B cell (primary cell): ENCODE measurements at regions not wholly inside any gene's neighbourhood (a gene's known extent, or its start where the extent isn't known, plus 50 kb on each side); places are given as distances from the start of the nearest gene placed in this dataset.

Experiments
- ATAC-seq: fragments of 200-7000 bp; cut with Tn5 transposase; one replicate; pipeline ENCODE4 v1.10.0; 2021; ENCODE audit warnings: low read depth, mild to moderate bottlenecking, moderate number of reproducible peaks, moderate library complexity
- CTCF ChIA-PET: fragments of 350-600 bp; sonication (Branson Sonifier 250); formaldehyde crosslinking; loops from one replicate; lab custom pipeline; 2021; ENCODE audit warnings: antibody characterized with exemption, inconsistent platforms; lab: Charles Lee
- POLR2A ChIA-PET: fragments of 350-600 bp; sonication (Branson Sonifier 250); formaldehyde crosslinking; loops from one replicate; lab custom pipeline; 2021; ENCODE audit warnings: antibody characterized with exemption; lab: Charles Lee
- DNase-seq: peaks from one replicate; pipeline ENCODE4 v3.0.0; 2013
- H2AFZ ChIP-seq: 2 replicates; pipeline ENCODE4 v1.6.1; 2012; ENCODE audit warnings: mild to moderate bottlenecking, low read depth, low read length; ENCODE audit not compliant: insufficient read depth, poor library complexity, severe bottlenecking
- H3K27ac ChIP-seq, 2 donors: 1 replicate in 1 of 2; 2 replicates in 1 of 2; pipeline ENCODE4 v1.5.1; 2012 to 2013; ENCODE audit warnings: low read length in 2 of 2, mild to moderate bottlenecking in 2 of 2, moderate library complexity in 1 of 2
- H3K27me3 ChIP-seq, 4 experiments: fragments of 200-600 bp in 1 of 4; sonication (generic) in 1 of 4; replicated peaks in 1 of 4; 1 replicate in 2 of 4; 2 replicates in 2 of 4; pipeline versions ENCODE4 v1.6.1 to v1.7.0; 2013 to 2016; ENCODE audit warnings: low read length in 3 of 4, mild to moderate bottlenecking in 2 of 4, mixed read lengths in 1 of 4, moderate library complexity in 1 of 4; ENCODE audit not compliant: insufficient read depth in 4 of 4, control insufficient read depth in 3 of 4; ENCODE audit errors: control extremely low read depth in 1 of 4
- H3K36me3 ChIP-seq, 2 experiments: replicated peaks in 1 of 2; 1 replicate in 1 of 2; 2 replicates in 1 of 2; pipeline versions ENCODE4 v1.6.1 to v1.7.1; 2013; ENCODE audit warnings: low read length in 1 of 2; ENCODE audit not compliant: insufficient read depth in 2 of 2, control insufficient read depth in 1 of 2; ENCODE audit errors: control extremely low read depth in 1 of 2, extremely low read depth in 1 of 2
- H3K4me1 ChIP-seq, 2 donors: fragments of 200-600 bp in 1 of 2; sonication (generic) in 1 of 2; 1 replicate in 1 of 2; 2 replicates in 1 of 2; pipeline versions ENCODE4 v1.5.1 to v1.6.1; 2013 to 2017; ENCODE audit warnings: low read length in 2 of 2; ENCODE audit not compliant: control insufficient read depth in 2 of 2, insufficient read depth in 2 of 2
- H3K4me2 ChIP-seq: replicated peaks from 2 replicates; pipeline ENCODE3; 2012; ENCODE audit warnings: mild to moderate bottlenecking, low read depth, low read length; ENCODE audit not compliant: poor library complexity, severe bottlenecking
- H3K4me3 ChIP-seq, 5 experiments: fragments of 200-600 bp in 1 of 5; sonication (generic) in 1 of 5; 1 replicate in 3 of 5; 2 replicates in 2 of 5; pipeline versions ENCODE4 v1.5.1 to v1.7.0; 2011 to 2016; ENCODE audit warnings: low read length in 4 of 5, mild to moderate bottlenecking in 4 of 5, low read depth in 2 of 5, control low read depth in 1 of 5, moderate library complexity in 1 of 5; ENCODE audit not compliant: insufficient read depth in 1 of 5; ENCODE audit errors: control extremely low read depth in 1 of 5, extremely low read depth in 1 of 5
- H3K79me2 ChIP-seq: fragments of 200-600 bp; sonication (generic); one replicate; pipeline ENCODE4 v1.6.0; 2016; ENCODE audit warnings: low read length; ENCODE audit not compliant: control insufficient read depth, insufficient read depth
- H3K9ac ChIP-seq: fragments of 200-600 bp; sonication (generic); 2 replicates; pipeline ENCODE4 v1.6.1; 2017; ENCODE audit warnings: mild to moderate bottlenecking, low read length, moderate library complexity
- H3K9me3 ChIP-seq, 3 donors: one replicate each; pipeline versions ENCODE4 v1.6.1 to v1.7.1; 2013; ENCODE audit warnings: low read length in 2 of 3; ENCODE audit not compliant: control insufficient read depth in 2 of 3, insufficient read depth in 1 of 3; ENCODE audit errors: control extremely low read depth in 1 of 3
- H4K20me1 ChIP-seq: 2 replicates; pipeline ENCODE4 v1.6.0; 2012; ENCODE audit warnings: mild to moderate bottlenecking, low read length; ENCODE audit not compliant: insufficient read depth, control insufficient read depth, poor library complexity, severe bottlenecking
- H3K27ac Mint-ChIP-seq: one replicate; pipeline ENCODE4 v1.8.0; 2021; ENCODE audit warnings: mixed read lengths
- H3K27me3 Mint-ChIP-seq: one replicate; pipeline ENCODE4 v1.8.0; 2021; ENCODE audit warnings: mixed read lengths
- H3K4me1 Mint-ChIP-seq: one replicate; pipeline ENCODE4 v1.8.0; 2021; ENCODE audit warnings: mixed read lengths
- H3K4me3 Mint-ChIP-seq: one replicate; pipeline ENCODE4 v1.8.0; 2021; ENCODE audit warnings: mixed read lengths
- H3K9me3 Mint-ChIP-seq: one replicate; pipeline ENCODE4 v1.8.0; 2022; ENCODE audit warnings: mixed read lengths; ENCODE audit not compliant: insufficient read depth
- EZH2 ChIP-seq: IDR thresholded peaks from 2 replicates; pipeline ENCODE4 v1.6.1; 2012; ENCODE audit warnings: borderline replicate concordance, low read depth, mild to moderate bottlenecking, moderate library complexity, low read length; ENCODE audit not compliant: insufficient read depth, poor library complexity, severe bottlenecking
- WGBS: methylation state at CpG from one replicate; pipeline ENCODE4 v1.1.5; 2013; ENCODE audit warnings: missing lambda C conversion rate; ENCODE audit not compliant: insufficient coverage; 5-methylcytosine and 5-hydroxymethylcytosine counted together
- intact Hi-C: fragments of 100-400 bp; cut with micrococcal nuclease; formaldehyde crosslinking; loops from one replicate; pipeline ENCODE4 v1.10.0; 2022
- TF ChIP-seq, protein P1 (sequence below): fragments of 200-600 bp; IDR thresholded peaks from one replicate; pipeline ENCODE4 v1.8.0; 2022; ENCODE audit warnings: antibody characterized with exemption, mild to moderate bottlenecking

DNA sequence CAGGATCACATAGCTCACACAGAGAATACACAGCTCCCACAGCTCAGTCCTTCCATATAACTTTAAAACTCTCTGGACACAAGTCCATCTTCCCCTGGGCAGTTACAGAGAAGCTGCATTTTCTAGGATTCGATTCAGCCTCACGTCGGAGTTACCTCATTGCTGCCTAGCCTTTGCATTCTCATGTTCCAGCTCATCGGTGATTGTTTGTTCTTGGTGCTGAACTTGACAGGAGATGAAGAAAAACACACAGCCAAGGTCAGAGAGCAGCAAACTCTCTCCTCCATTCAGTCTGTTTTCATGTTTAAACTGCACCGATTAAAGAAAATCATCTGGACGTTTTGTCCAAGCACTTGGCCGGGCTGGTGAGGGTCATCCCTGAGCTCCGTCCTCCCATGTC, 375.5 kb upstream of the CFAP20DC start:
- Mint-ChIP-seq H3K4me1 (peaks cover 21% of the 10 kb centered on the region), H3K4me3 (no peak overlapping the region), H3K27ac (no peak overlapping the region), H3K27me3 (no peaks in the 10 kb centered on the region), H3K9me3 (no peaks in the 10 kb centered on the region)
- H3K36me3 ChIP-seq, result no peaks in the 10 kb centered on the region
- no peaks in the 10 kb centered on the region for H3K79me2 ChIP-seq
- H3K4me3 ChIP-seq, result no peak overlapping the region
- no peak overlapping the region for H3K27ac ChIP-seq
- H3K4me2 ChIP-seq, result no peak overlapping the region
- ATAC-seq (no peak), DNase-seq (no peak)
- TF ChIP-seq, protein P1, sequence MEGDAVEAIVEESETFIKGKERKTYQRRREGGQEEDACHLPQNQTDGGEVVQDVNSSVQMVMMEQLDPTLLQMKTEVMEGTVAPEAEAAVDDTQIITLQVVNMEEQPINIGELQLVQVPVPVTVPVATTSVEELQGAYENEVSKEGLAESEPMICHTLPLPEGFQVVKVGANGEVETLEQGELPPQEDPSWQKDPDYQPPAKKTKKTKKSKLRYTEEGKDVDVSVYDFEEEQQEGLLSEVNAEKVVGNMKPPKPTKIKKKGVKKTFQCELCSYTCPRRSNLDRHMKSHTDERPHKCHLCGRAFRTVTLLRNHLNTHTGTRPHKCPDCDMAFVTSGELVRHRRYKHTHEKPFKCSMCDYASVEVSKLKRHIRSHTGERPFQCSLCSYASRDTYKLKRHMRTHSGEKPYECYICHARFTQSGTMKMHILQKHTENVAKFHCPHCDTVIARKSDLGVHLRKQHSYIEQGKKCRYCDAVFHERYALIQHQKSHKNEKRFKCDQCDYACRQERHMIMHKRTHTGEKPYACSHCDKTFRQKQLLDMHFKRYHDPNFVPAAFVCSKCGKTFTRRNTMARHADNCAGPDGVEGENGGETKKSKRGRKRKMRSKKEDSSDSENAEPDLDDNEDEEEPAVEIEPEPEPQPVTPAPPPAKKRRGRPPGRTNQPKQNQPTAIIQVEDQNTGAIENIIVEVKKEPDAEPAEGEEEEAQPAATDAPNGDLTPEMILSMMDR, result no peak
- TF ChIP-seq EZH2, result no peak
- peaks cover 5 to 20% of the 10 kb centered on the region in 2 donors for H3K4me1 ChIP-seq
- no peak overlapping the region for H3K9ac ChIP-seq
- ChIA-PET CTCF (no interaction called here), POLR2A (no interaction called here)
- H4K20me1 ChIP-seq, result no peaks in the 10 kb centered on the region
- 96% methylated on average over 3 of the region's 8 CpGs for WGBS
- no peaks in the 10 kb centered on the region for H3K27me3 ChIP-seq
- peaks cover 0 to 1% (median 0%) of the 10 kb centered on the region in 3 donors for H3K9me3 ChIP-seq
- H2AFZ ChIP-seq, result no peak overlapping the region
- intact Hi-C loops, result no loop called here

DNA sequence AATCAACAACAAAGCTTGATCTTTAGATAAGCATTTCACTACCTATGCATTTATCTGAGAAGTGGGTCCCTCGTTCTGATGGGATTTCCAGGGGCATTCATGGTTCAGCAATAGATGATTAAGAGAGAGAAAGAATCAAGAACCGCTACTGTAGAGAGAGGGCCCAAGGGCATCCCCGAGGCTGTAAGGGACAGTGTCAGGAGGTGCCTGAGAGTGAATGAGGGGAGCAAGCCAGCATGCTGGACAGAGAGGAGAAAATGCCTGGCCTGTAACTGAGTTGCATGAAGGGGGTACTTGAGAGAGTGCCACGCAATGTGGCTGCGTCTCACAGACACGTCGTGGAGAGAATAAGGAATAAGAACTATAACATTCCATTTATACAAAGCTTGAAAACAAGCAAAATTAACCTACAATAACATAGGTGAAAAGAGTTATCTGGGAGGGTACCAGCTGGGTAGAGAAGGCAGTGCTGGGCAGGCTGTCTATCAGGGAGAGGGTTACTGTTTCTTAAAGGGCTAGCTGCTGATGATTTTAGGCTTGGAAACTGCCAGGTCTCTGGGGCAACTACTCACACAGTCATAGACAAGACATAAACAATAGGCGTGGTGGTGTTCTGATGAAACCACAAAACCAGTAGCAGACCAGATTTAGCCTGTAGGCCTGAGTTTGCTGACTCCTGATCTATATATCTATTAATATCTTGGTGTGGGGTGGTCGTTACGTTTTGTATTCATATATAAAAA, 374.6 kb upstream of the CFAP20DC start:
- ATAC-seq (peak; percentile 36), DNase-seq (no peak)
- no peaks in the 10 kb centered on the region for H4K20me1 ChIP-seq
- no peaks in the 10 kb centered on the region for H3K27me3 ChIP-seq
- no peak overlapping the region for H3K4me3 ChIP-seq
- H3K9me3 ChIP-seq, result peaks cover 0 to 1% (median 0%) of the 10 kb centered on the region in 3 donors
- Mint-ChIP-seq H3K4me1 (peaks cover 21% of the 10 kb centered on the region), H3K4me3 (peak overlapping the region; percentile 1), H3K27me3 (no peaks in the 10 kb centered on the region), H3K27ac (peak overlapping the region; percentile 33), H3K9me3 (no peaks in the 10 kb centered on the region)
- no peaks in the 10 kb centered on the region for H3K79me2 ChIP-seq
- CTCF ChIA-PET, result no interaction called here
- H3K4me1 ChIP-seq, result peaks cover 5 to 20% of the 10 kb centered on the region in 2 donors
- WGBS, result 85% methylated on average over 2 of the region's 10 CpGs
- H3K27ac ChIP-seq, result no peak overlapping the region
- H2AFZ ChIP-seq, result no peak overlapping the region
- peak overlapping the region; percentile 19 for H3K4me2 ChIP-seq
- no peak overlapping the region for H3K9ac ChIP-seq
- POLR2A ChIA-PET, result no interaction called here
- TF ChIP-seq, protein P1, result no peak
- no peak for TF ChIP-seq EZH2
- intact Hi-C loops, result no loop called here
- no peaks in the 10 kb centered on the region for H3K36me3 ChIP-seq
